ENCODE measurements at regions not wholly inside any gene's neighbourhood (a gene's known extent, or its start where the extent isn't known, plus 50 kb on each side); places are given as distances from the start of the nearest gene placed in this dataset.

DNA sequence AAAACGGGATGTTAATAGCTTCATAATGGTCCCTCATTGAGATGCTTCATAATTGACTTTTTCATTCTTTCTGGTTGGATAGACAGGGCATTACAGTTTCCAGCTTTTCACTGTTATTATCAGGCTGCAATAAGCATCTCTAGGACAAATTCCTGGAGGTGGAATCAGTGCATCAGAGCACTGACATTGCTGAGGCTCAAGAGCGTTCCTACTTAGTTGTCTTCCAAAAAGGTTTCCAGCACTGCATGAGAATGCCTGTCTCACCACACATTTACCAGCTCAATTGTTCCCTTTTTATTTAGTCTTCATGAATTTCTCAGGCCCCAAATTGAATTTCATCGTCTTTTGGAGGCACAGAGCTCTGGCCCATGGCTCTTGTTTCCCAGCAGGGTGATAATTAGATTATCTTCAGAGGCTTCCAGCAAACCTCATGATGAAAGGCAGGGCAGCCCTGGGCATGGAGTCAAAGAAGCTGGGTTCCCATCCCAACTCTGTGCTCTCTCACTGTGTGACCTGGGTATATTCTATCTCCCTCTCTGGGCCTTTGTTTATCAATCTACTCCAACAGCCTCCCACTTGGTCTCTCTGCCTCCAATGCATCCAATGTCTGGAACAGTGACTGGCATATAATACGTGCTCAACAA is 451.4 kb downstream of the PTPRU start:
- no peaks in the 10 kb centered on the region for H4K20me1 ChIP-seq (ENCODE audit: control insufficient read depth, extremely low read depth, insufficient read depth, low read length)
- DNase-seq (ENCODE audit: low read depth, low spot score) (no peak), FAIRE-seq (peak; percentile 81)
- no peak overlapping the region for H3K4me3 ChIP-seq (ENCODE audit: control insufficient read depth in 2 of 3, extremely low read depth in 1 of 3, insufficient read depth in 2 of 3, low read depth in 1 of 3, low read length in 3 of 3)
- no peak for TF ChIP-seq EZH2 (IDR thresholded peaks at IDR 0.05; ENCODE audit: low read length)
- TF ChIP-seq, protein P1, sequence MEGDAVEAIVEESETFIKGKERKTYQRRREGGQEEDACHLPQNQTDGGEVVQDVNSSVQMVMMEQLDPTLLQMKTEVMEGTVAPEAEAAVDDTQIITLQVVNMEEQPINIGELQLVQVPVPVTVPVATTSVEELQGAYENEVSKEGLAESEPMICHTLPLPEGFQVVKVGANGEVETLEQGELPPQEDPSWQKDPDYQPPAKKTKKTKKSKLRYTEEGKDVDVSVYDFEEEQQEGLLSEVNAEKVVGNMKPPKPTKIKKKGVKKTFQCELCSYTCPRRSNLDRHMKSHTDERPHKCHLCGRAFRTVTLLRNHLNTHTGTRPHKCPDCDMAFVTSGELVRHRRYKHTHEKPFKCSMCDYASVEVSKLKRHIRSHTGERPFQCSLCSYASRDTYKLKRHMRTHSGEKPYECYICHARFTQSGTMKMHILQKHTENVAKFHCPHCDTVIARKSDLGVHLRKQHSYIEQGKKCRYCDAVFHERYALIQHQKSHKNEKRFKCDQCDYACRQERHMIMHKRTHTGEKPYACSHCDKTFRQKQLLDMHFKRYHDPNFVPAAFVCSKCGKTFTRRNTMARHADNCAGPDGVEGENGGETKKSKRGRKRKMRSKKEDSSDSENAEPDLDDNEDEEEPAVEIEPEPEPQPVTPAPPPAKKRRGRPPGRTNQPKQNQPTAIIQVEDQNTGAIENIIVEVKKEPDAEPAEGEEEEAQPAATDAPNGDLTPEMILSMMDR (optimal IDR thresholded peaks at IDR 0.05 in 1 of 3, IDR thresholded peaks at IDR 0.05 in 1 of 3, conservative IDR thresholded peaks at IDR 0.05 in 1 of 3; ENCODE audit: extremely low read depth in 1 of 3, insufficient read depth in 2 of 3, low read length in 3 of 3) = no peak
- H3K27me3 ChIP-seq (ENCODE audit: control insufficient read depth, extremely low read depth, insufficient read depth, low read length) = peaks cover 14% of the 10 kb centered on the region
- H3K9ac ChIP-seq (ENCODE audit: control insufficient read depth, extremely low read depth, insufficient read depth, low read length) = no peak overlapping the region
- no peaks in the 10 kb centered on the region for H3K9me3 ChIP-seq (ENCODE audit: control insufficient read depth, low read depth, low read length)
- no peaks in the 10 kb centered on the region for H3K36me3 ChIP-seq (ENCODE audit: control insufficient read depth in 2 of 2, extremely low read depth in 1 of 2, insufficient read depth in 2 of 2, low read length in 2 of 2)
- H3K4me2 ChIP-seq (ENCODE audit: control insufficient read depth, extremely low read depth, insufficient read depth, low read depth, low read length) = no peak overlapping the region
- H3K4me1 ChIP-seq (ENCODE audit: control insufficient read depth, extremely low read depth, insufficient read depth, low read length) = peaks cover 23% of the 10 kb centered on the region
- dilution Hi-C loops (cut with MboI; ENCODE audit: extremely low pct_ligation_motif_present, low sequenced_read_pairs) = loop anchor here (10.0 kb wide), 1 partner anchor 173 kb away; no protein-coding TSS in a partner anchor
- no peaks in the 10 kb centered on the region for H3K79me2 ChIP-seq (ENCODE audit: control insufficient read depth, insufficient read depth, low read length)
- no peak overlapping the region for H2AFZ ChIP-seq (ENCODE audit: control insufficient read depth, low read length)
- no peaks in the 10 kb centered on the region for H3K9me1 ChIP-seq (ENCODE audit: control insufficient read depth, extremely low read depth, insufficient read depth, low read length)
- H3K27ac ChIP-seq (ENCODE audit: control insufficient read depth, insufficient read depth, low read length) = no peak overlapping the region

DNA sequence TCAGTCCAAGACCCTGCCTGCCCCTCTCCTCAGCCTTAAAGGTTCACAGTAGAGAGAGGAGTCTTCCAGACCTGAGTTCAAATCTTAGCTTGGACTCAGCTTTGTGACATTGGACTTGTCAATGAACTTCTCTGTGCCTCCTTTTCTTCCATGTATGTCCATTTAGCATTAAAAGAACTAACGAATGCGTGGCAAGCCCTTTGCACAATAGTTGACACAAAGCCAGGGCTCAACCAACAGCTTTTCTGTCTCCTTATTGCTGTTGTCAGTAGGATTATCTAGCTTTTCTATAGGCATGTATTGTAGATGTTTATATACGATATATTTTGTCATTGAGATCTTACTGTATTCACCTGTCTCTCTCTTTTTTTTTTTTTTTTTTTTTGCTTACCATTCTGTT is 450.8 kb downstream of the PTPRU start:
- dilution Hi-C loops (cut with MboI; ENCODE audit: extremely low pct_ligation_motif_present, low sequenced_read_pairs) = loop anchor here (10.0 kb wide), 1 partner anchor 172 kb away; no protein-coding TSS in a partner anchor
- no peaks in the 10 kb centered on the region for H3K9me3 ChIP-seq (ENCODE audit: control insufficient read depth, low read depth, low read length)

More for the DNA sequence above, 450.8 kb downstream of the PTPRU start:
- Histone ChIP-seq H3K36me3 (ENCODE audit: control insufficient read depth in 2 of 2, extremely low read depth in 1 of 2, insufficient read depth in 2 of 2, low read length in 2 of 2) (no peaks in the 10 kb centered on the region), H3K27ac (ENCODE audit: control insufficient read depth, insufficient read depth, low read length) (no peak overlapping the region), H4K20me1 (ENCODE audit: control insufficient read depth, extremely low read depth, insufficient read depth, low read length) (no peaks in the 10 kb centered on the region), H3K4me2 (ENCODE audit: control insufficient read depth, extremely low read depth, insufficient read depth, low read depth, low read length) (no peak overlapping the region), H3K4me3 (ENCODE audit: control insufficient read depth in 2 of 3, extremely low read depth in 1 of 3, insufficient read depth in 2 of 3, low read depth in 1 of 3, low read length in 3 of 3) (no peak overlapping the region), H3K9me1 (ENCODE audit: control insufficient read depth, extremely low read depth, insufficient read depth, low read length) (no peaks in the 10 kb centered on the region), H3K27me3 (ENCODE audit: control insufficient read depth, extremely low read depth, insufficient read depth, low read length) (peaks cover 14% of the 10 kb centered on the region), H3K9ac (ENCODE audit: control insufficient read depth, extremely low read depth, insufficient read depth, low read length) (no peak overlapping the region), H3K79me2 (ENCODE audit: control insufficient read depth, insufficient read depth, low read length) (no peaks in the 10 kb centered on the region), H3K4me1 (ENCODE audit: control insufficient read depth, extremely low read depth, insufficient read depth, low read length) (peaks cover 23% of the 10 kb centered on the region), H2AFZ (ENCODE audit: control insufficient read depth, low read length) (no peak overlapping the region)
- FAIRE-seq (no peak), DNase-seq (ENCODE audit: low read depth, low spot score) (no peak)
- TF ChIP-seq, protein P1 (optimal IDR thresholded peaks at IDR 0.05 in 1 of 3, IDR thresholded peaks at IDR 0.05 in 1 of 3, conservative IDR thresholded peaks at IDR 0.05 in 1 of 3; ENCODE audit: extremely low read depth in 1 of 3, insufficient read depth in 2 of 3, low read length in 3 of 3) = no peak
- TF ChIP-seq EZH2 (IDR thresholded peaks at IDR 0.05; ENCODE audit: low read length) = no peak

All from keratinocyte (primary cell).